Muscle layer of colon (tissue), 2 donors: ENCODE measurements at regions not wholly inside any gene's neighbourhood (a gene's known extent, or its start where the extent isn't known, plus 50 kb on each side); places are given as distances from the start of the nearest gene placed in this dataset.

Experiments
- H3K27ac ChIP-seq: one replicate; pipeline ENCODE4 v1.7.0; 2013; ENCODE audit warnings: low read depth, mild to moderate bottlenecking, low read length, moderate library complexity
- H3K27me3 ChIP-seq, 2 donors: one replicate each; pipeline ENCODE4 v1.7.0; 2013; ENCODE audit warnings: low read length in 2 of 2, mild to moderate bottlenecking in 2 of 2; ENCODE audit not compliant: insufficient read depth in 2 of 2, control insufficient read depth in 1 of 2
- H3K36me3 ChIP-seq: one replicate; pipeline ENCODE4 v1.7.0; 2013; ENCODE audit warnings: mild to moderate bottlenecking, low read length; ENCODE audit not compliant: insufficient read depth
- H3K4me1 ChIP-seq: one replicate; pipeline ENCODE4 v1.7.0; 2013; ENCODE audit warnings: mild to moderate bottlenecking, low read length; ENCODE audit not compliant: insufficient read depth
- H3K4me3 ChIP-seq, 2 donors: one replicate each; pipeline ENCODE4 v1.7.0; 2013; ENCODE audit warnings: low read length in 2 of 2, low read depth in 1 of 2, mild to moderate bottlenecking in 1 of 2, moderate library complexity in 1 of 2
- H3K9ac ChIP-seq: one replicate; pipeline ENCODE4 v1.7.0; 2013; ENCODE audit warnings: low read length
- H3K9me3 ChIP-seq: one replicate; pipeline ENCODE4 v1.7.0; 2013; ENCODE audit warnings: mild to moderate bottlenecking, low read length
- donor health status: abdominal sarcoma.
- donor health status: Adenocarcinoma of cecum.

DNA sequence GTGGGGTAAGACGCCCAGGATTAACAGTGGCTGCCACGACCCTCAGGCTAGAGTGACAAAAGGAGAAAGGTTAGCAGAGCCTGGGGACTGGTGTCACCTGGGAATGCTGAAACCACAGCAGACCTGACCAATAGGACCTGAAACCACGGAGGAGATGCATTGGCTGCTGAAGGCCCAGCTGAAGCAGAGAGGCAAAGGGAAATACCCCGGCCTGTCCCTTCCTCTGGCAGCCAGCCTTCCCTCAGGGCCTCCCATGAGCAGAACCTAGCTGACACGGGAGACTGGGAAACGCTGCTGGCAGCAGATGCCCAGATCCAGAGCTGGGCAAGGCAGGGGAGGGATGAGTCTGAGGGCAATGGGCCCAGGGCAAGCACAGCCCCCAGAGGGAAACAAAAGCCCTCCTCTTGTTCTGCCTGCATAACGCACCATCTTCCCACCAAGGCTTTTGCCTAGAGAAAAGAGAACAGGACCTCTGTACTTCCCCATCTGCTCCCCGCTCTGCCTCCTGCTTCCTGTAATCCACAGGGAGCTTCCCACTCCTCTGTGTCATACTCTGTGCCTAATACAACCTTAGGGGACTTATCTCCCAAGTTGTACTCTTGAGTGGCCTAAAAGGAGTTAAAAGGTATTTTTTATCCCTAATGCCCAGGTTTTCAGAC lies 216.2 kb downstream of the ABHD5 start:
- no peak overlapping the region for H3K27ac ChIP-seq
- H3K27me3 ChIP-seq = no peaks in the 10 kb centered on the region
- H3K4me3 ChIP-seq = no peak overlapping the region
- H3K9me3 ChIP-seq = no peaks in the 10 kb centered on the region
- H3K9ac ChIP-seq = no peak overlapping the region
- H3K4me1 ChIP-seq = no peaks in the 10 kb centered on the region
- H3K36me3 ChIP-seq = no peaks in the 10 kb centered on the region

DNA sequence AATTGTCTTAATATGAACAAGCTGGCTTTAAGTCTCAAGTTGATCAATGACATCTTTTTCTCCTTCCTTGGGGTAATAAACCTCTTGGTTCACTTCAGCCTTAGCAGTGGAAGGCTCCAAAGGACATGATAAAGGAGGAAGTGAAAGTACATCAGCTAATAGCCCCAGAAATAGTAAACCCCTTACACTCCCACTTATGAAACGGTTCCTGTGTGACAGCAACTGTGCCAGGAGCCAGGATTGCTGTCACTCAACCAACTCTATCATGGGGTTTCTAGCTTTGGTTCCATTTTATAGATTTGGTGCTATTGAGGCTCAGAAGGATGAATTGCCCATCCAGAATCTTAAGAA lies 216.7 kb downstream of the ABHD5 start:
- Histone ChIP-seq H3K9ac (no peak overlapping the region), H3K27ac (no peak overlapping the region), H3K9me3 (no peaks in the 10 kb centered on the region), H3K4me1 (no peaks in the 10 kb centered on the region), H3K36me3 (no peaks in the 10 kb centered on the region), H3K4me3 (no peak overlapping the region), H3K27me3 (no peaks in the 10 kb centered on the region)

DNA sequence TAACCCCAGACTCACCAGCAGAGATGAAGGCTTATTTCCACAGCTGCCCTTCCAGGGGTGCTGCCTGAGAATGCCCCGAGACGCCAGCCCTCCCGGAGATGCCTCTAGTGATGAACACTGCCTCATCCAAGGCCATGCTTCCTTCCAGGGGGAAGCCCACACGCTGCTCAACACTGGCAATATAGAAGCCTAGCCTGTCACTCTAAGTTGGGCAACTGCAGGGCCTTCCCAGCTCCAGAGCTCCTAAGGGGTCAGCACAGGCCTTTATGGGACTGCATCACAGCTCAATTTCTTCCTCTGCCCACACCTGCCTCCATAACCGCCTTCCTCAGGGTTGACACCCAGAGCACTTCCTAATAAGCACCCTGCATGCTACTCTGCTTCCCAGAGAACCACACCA lies 217.7 kb downstream of the ABHD5 start:
- Histone ChIP-seq H3K4me3 (no peak overlapping the region), H3K9me3 (no peaks in the 10 kb centered on the region), H3K36me3 (no peaks in the 10 kb centered on the region), H3K4me1 (no peaks in the 10 kb centered on the region), H3K27me3 (no peaks in the 10 kb centered on the region), H3K9ac (no peak overlapping the region), H3K27ac (no peak overlapping the region)

DNA sequence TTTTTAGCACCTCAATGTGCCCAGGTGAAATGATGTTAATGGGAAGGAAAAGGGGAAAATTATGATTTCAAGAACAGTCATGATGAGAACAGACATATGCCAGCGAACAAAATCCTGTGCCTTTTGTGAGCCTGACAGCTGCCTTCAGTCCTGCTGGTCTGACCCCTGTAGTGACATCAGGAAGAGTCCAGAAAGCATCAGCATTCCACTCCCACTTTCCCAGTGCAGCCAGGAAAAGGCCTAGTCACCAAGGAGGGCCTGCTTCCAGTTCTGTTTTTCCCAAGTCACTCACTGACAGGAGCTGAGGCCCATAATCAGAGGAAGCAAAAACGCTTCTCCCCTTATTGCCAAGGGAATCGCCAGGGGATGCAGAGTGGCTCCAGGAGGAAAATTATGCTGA lies 218.4 kb downstream of the ABHD5 start:
- no peaks in the 10 kb centered on the region for H3K4me1 ChIP-seq
- no peaks in the 10 kb centered on the region for H3K36me3 ChIP-seq
- no peaks in the 10 kb centered on the region for H3K27me3 ChIP-seq
- no peak overlapping the region for H3K9ac ChIP-seq
- H3K4me3 ChIP-seq = no peak overlapping the region
- H3K27ac ChIP-seq = no peak overlapping the region
- no peaks in the 10 kb centered on the region for H3K9me3 ChIP-seq

DNA sequence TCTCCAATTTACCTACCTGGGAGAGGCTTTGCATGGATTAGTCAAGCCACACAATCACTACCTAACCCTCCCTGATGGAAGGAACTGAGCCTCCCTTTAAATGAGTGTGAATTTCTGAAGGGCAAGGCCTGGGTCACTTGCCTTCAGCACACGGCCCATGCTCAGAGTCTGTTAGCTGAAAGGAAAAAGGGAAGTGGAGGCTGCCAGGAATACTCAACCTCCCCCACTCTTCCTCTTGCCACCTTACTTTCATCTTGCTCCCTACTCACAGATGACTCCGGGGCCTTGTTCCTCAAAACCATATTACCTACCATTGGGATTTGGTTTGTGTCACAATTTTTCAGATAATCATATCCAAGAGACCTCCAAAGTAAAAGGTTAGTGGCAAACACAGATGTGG lies 220.0 kb downstream of the ABHD5 start:
- Histone ChIP-seq H3K9me3 (no peaks in the 10 kb centered on the region), H3K9ac (no peak overlapping the region), H3K27ac (no peak overlapping the region), H3K4me3 (no peak overlapping the region), H3K36me3 (no peaks in the 10 kb centered on the region), H3K4me1 (no peaks in the 10 kb centered on the region), H3K27me3 (no peaks in the 10 kb centered on the region)

DNA sequence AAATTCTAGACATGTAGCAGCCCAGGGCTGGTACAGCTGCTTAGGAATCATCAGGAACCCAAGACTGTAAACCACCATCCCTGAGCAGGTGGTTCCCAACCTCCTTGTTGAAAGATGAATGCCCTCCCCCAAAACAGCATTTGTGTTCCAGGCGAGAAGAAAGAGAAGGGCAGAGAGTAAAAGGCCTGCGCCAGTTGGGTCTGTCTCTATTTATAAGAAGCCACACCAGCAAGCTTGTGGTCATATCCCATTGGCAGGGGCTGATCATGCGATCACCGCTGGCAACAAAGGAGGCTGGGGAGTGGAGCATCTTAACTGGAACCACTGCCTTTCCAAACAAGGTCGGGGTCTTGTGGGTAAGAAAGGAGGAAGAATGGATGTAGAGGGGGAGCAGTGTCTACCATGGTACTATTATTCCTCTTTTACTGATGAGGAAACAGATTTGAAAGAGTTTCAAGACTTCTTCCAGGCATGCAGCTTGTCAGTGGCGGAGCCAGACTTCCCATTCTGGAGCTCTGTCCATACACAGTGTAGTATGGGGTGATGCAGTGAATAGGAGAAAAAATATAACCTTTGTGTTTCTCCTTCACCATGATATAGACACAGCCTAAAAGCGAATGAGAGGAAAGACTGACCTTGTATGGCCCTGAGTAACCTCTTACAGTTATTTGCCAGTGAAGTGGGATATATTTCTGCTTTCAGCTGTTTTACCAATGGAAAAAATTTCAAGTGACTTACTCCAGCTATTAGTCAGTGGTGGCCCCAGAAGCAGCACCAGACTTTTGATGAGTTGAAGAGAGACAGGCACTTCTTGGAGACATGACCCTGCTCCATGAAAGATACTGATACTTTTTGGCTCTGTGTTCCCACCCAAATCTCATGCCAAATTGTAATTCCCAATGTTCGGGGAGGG lies 222.6 kb downstream of the ABHD5 start:
- H3K4me3 ChIP-seq = no peak overlapping the region
- H3K27ac ChIP-seq = no peak overlapping the region
- no peaks in the 10 kb centered on the region for H3K27me3 ChIP-seq
- no peak overlapping the region for H3K9ac ChIP-seq
- H3K36me3 ChIP-seq = no peaks in the 10 kb centered on the region
- no peaks in the 10 kb centered on the region for H3K9me3 ChIP-seq
- no peaks in the 10 kb centered on the region for H3K4me1 ChIP-seq

DNA sequence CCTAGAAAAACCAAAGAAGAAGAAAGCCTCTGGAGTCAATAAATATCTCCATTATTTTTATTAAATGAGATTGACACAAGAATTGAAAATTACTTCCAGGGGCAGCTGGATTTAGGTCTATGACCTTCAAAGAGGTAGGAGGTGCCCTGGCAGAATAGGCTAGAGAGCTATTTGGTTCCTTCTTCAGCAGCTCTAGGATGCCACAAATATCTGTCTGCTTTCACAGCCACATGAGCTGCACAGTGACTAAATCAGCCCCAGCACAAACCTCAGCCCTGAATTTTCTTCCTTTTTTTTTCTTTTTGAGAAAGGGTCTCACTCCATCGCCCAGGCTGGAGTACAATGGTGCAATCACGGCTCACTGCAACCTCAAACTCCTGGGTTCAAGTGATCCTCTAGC lies 223.5 kb downstream of the ABHD5 start:
- H3K36me3 ChIP-seq = no peaks in the 10 kb centered on the region

DNA sequence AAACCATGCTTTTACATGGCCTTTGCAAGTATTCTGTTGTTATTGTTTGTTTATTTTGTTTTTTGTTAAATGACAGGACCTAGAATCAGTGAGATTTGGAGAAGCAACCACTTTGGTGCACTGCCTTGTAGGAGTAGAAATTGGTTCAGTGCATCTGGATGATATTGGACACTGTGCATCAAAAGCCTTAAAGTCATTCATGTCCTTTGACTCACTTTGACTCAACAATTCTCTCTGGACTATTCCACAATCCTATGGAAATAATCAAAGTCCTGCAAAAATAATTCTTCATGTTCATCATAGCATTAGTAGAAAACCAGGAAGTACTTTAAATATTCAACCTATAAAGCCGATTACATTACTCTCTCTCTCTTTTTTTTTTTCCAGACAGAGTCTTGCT lies 224.8 kb downstream of the ABHD5 start:
- no peaks in the 10 kb centered on the region for H3K27me3 ChIP-seq
- H3K36me3 ChIP-seq = no peaks in the 10 kb centered on the region
- H3K27ac ChIP-seq = no peak overlapping the region
- no peak overlapping the region for H3K4me3 ChIP-seq
- no peak overlapping the region for H3K9ac ChIP-seq
- no peaks in the 10 kb centered on the region for H3K4me1 ChIP-seq
- no peaks in the 10 kb centered on the region for H3K9me3 ChIP-seq

More for the DNA sequence above, 223.5 kb downstream of the ABHD5 start:
- H3K9me3 ChIP-seq = no peaks in the 10 kb centered on the region
- H3K27me3 ChIP-seq = no peaks in the 10 kb centered on the region
- no peak overlapping the region for H3K4me3 ChIP-seq
- no peak overlapping the region for H3K27ac ChIP-seq
- no peak overlapping the region for H3K9ac ChIP-seq
- H3K4me1 ChIP-seq = no peaks in the 10 kb centered on the region

DNA sequence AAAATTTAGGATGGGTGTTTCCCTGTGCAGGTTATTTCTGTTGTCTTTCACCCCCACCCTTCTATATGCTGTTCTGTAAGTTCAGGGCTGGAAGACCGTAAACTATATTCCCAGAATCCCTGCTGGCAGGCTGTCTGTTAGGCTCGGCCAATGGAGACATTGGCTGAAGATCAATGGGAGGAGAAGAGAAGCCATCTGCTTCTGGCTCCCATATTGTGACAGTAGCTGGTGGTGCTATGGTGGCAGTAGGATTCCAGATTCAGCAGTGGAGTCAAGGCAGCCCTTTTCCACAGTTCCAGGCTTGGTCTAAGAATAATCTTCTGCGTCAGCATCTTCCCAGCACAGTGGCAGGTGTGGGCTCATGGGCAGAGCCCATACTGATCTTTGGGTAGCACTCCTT lies 226.6 kb downstream of the ABHD5 start:
- no peaks in the 10 kb centered on the region for H3K4me1 ChIP-seq
- H3K4me3 ChIP-seq = no peak overlapping the region
- H3K27me3 ChIP-seq = peaks cover 1 to 3% of the 10 kb centered on the region in 2 donors

DNA sequence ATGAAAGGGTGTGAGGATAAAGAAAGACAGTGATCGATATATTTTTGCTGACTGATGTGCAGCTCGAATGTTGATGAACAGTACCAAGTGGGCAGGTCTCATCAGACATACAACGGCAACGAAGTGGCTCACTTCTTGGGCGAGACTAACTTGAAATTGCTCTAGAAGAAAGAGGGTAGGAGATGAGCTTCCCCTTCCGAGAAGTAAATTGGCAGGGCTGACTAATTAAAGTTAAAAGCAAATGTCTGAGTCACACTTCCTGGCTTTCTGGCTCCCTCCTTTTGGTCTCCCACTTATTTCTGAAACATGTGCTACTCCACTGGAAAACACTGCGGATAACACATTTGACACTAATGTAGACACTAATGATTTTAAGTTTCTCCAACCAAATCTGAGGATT lies 228.3 kb downstream of the ABHD5 start:
- Histone ChIP-seq H3K9me3 (no peaks in the 10 kb centered on the region), H3K27me3 (peaks cover 12 to 14% of the 10 kb centered on the region in 2 donors), H3K4me1 (no peaks in the 10 kb centered on the region), H3K9ac (no peak overlapping the region), H3K36me3 (no peaks in the 10 kb centered on the region), H3K27ac (no peak overlapping the region), H3K4me3 (no peak overlapping the region)

More for the DNA sequence above, 226.6 kb downstream of the ABHD5 start:
- H3K36me3 ChIP-seq = no peaks in the 10 kb centered on the region
- no peak overlapping the region for H3K9ac ChIP-seq
- H3K9me3 ChIP-seq = no peaks in the 10 kb centered on the region
- no peak overlapping the region for H3K27ac ChIP-seq

DNA sequence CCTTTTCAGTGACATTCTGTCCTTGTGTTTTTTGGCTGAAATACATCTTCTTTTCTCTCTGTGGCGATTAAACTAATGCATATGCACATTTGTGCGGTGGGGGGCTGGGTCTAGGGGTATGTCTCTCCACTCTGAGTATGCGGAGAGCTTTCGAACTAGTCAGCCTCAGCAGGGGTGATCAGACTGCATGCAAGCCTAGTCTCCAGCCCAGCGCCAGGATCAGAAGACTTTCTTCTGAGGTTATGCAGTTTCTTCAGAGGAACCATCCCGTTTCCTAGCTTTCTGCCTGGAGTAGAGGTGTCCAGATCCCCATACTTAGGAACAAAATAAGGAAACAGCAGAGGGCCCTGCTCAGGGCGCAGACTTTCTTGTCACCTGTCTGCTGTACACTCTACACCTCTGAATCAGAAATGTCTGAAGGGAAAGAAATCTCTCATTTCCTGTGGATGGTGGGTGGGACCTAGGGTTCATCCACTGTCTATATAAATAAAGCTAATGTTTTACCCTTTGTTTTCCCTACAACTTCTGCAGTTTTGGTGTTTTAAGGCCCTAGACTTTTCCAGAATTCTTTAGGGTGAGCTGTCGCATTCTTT lies 230.4 kb downstream of the ABHD5 start:
- H3K27ac ChIP-seq = no peak overlapping the region
- H3K9ac ChIP-seq = no peak overlapping the region
- no peak overlapping the region for H3K4me3 ChIP-seq
- no peaks in the 10 kb centered on the region for H3K9me3 ChIP-seq
- H3K27me3 ChIP-seq = peaks cover 16 to 25% of the 10 kb centered on the region in 2 donors
- H3K4me1 ChIP-seq = no peaks in the 10 kb centered on the region
- H3K36me3 ChIP-seq = no peaks in the 10 kb centered on the region
